ENCODE measurements at regions not wholly inside any gene's neighbourhood (a gene's known extent, or its start where the extent isn't known, plus 50 kb on each side); places are given as distances from the start of the nearest gene placed in this dataset.

GRCh38 chr13:31919971-31920726 lies 111.4 kb upstream of the FRY start:
- TF ChIP-seq EZH2 (IDR thresholded peaks at IDR 0.05; ENCODE audit: borderline replicate concordance, low read depth, low read length, severe bottlenecking) (no peak), CTCF (IDR thresholded peaks at IDR 0.05; ENCODE audit: borderline replicate concordance, extremely low read depth, low read length, poor library complexity, severe bottlenecking) (no peak)
- Histone ChIP-seq H3K4me1 (ENCODE audit: insufficient read depth, low read length) (no peaks in the 10 kb centered on the region), H3K36me3 (ENCODE audit: insufficient read depth, low read length) (no peaks in the 10 kb centered on the region), H3K9ac (ENCODE audit: low read depth, low read length) (no peak overlapping the region), H3K4me2 (ENCODE audit: insufficient read depth, low read length) (no peak overlapping the region), H2AFZ (ENCODE audit: low read depth, low read length) (no peak overlapping the region), H3K27me3 (ENCODE audit: insufficient read depth, low read length, poor library complexity) (peaks cover 17% of the 10 kb centered on the region), H3K27ac (ENCODE audit: low read length) (no peak overlapping the region), H4K20me1 (ENCODE audit: insufficient read depth, low read length) (no peaks in the 10 kb centered on the region), H3K4me3 (ENCODE audit: low read depth in 1 of 2, low read length in 2 of 2) (no peak overlapping the region), H3K79me2 (ENCODE audit: insufficient read depth, low read length) (no peaks in the 10 kb centered on the region), H3K9me3 (ENCODE audit: insufficient read depth, low read length, severe bottlenecking) (no peaks in the 10 kb centered on the region)
- ATAC-seq (ENCODE audit: insufficient read depth, low read depth) (no peak), DNase-seq (no peak)

- Histone ChIP-seq H3K27me3 (ENCODE audit: insufficient read depth, low read length, poor library complexity) (peaks cover 17% of the 10 kb centered on the region), H3K36me3 (ENCODE audit: insufficient read depth, low read length) (no peaks in the 10 kb centered on the region), H3K9ac (ENCODE audit: low read depth, low read length) (no peak overlapping the region), H3K27ac (ENCODE audit: low read length) (no peak overlapping the region), H3K4me1 (ENCODE audit: insufficient read depth, low read length) (no peaks in the 10 kb centered on the region), H3K4me2 (ENCODE audit: insufficient read depth, low read length) (no peak overlapping the region), H4K20me1 (ENCODE audit: insufficient read depth, low read length) (no peaks in the 10 kb centered on the region), H2AFZ (ENCODE audit: low read depth, low read length) (no peak overlapping the region), H3K4me3 (ENCODE audit: low read depth in 1 of 2, low read length in 2 of 2) (no peak overlapping the region), H3K9me3 (ENCODE audit: insufficient read depth, low read length, severe bottlenecking) (no peaks in the 10 kb centered on the region), H3K79me2 (ENCODE audit: insufficient read depth, low read length) (no peaks in the 10 kb centered on the region)
- TF ChIP-seq EZH2 (IDR thresholded peaks at IDR 0.05; ENCODE audit: borderline replicate concordance, low read depth, low read length, severe bottlenecking) (no peak), CTCF (IDR thresholded peaks at IDR 0.05; ENCODE audit: borderline replicate concordance, extremely low read depth, low read length, poor library complexity, severe bottlenecking) (no peak)
- ATAC-seq (ENCODE audit: insufficient read depth, low read depth), result no peak
- DNase-seq, result no peak
These were observed 110.9 kb upstream of the FRY start for GRCh38 chr13:31920727-31921100.

- no peak overlapping the region for H2AFZ ChIP-seq (ENCODE audit: low read depth, low read length)
- H3K4me1 ChIP-seq (ENCODE audit: insufficient read depth, low read length), result no peaks in the 10 kb centered on the region
- no peak overlapping the region for H3K4me3 ChIP-seq (ENCODE audit: low read depth in 1 of 2, low read length in 2 of 2)
- no peak overlapping the region for H3K27ac ChIP-seq (ENCODE audit: low read length)
- H4K20me1 ChIP-seq (ENCODE audit: insufficient read depth, low read length), result no peaks in the 10 kb centered on the region
- peaks cover 13% of the 10 kb centered on the region for H3K27me3 ChIP-seq (ENCODE audit: insufficient read depth, low read length, poor library complexity)
- DNase-seq, result no peak
- H3K79me2 ChIP-seq (ENCODE audit: insufficient read depth, low read length), result no peaks in the 10 kb centered on the region
- no peak overlapping the region for H3K4me2 ChIP-seq (ENCODE audit: insufficient read depth, low read length)
- TF ChIP-seq CTCF (IDR thresholded peaks at IDR 0.05; ENCODE audit: borderline replicate concordance, extremely low read depth, low read length, poor library complexity, severe bottlenecking), result no peak
- TF ChIP-seq EZH2 (IDR thresholded peaks at IDR 0.05; ENCODE audit: borderline replicate concordance, low read depth, low read length, severe bottlenecking), result no peak
- no peaks in the 10 kb centered on the region for H3K36me3 ChIP-seq (ENCODE audit: insufficient read depth, low read length)
- no peak overlapping the region for H3K9ac ChIP-seq (ENCODE audit: low read depth, low read length)
- no peak for ATAC-seq (ENCODE audit: insufficient read depth, low read depth)
- H3K9me3 ChIP-seq (ENCODE audit: insufficient read depth, low read length, severe bottlenecking), result no peaks in the 10 kb centered on the region
These were observed 108.8 kb upstream of the FRY start for GRCh38 chr13:31922724-31923123.

Data from DND-41 (cell line).